Kidney (tissue), 13 donors: ENCODE measurements at regions not wholly inside any gene's neighbourhood (a gene's known extent, or its start where the extent isn't known, plus 50 kb on each side); places are given as distances from the start of the nearest gene placed in this dataset.

Experiments used
- DNase-seq, 5 donors: peaks; one replicate each; pipeline ENCODE4 v3.0.0-alpha.2; 2013 to 2020
- FAIRE-seq: peaks from 2 replicates; lab custom pipeline; 2012; peaks lifted over from hg19 to GRCh38; lab: Jason Lieb, UNC
- H3K27ac ChIP-seq, 2 donors: one replicate each; pipeline ENCODE4 v1.7.0; 2013; ENCODE audit warnings: low read depth in 2 of 2, low read length in 2 of 2, inconsistent platforms in 1 of 2
- H3K27me3 ChIP-seq: one replicate; pipeline ENCODE4 v1.7.1; 2013; ENCODE audit warnings: low read length, inconsistent platforms; ENCODE audit not compliant: control insufficient read depth, insufficient read depth
- H3K36me3 ChIP-seq, 3 donors: one replicate each; pipeline versions ENCODE4 v1.7.0 to v1.7.1; 2013; ENCODE audit warnings: low read length in 3 of 3, control low read depth in 1 of 3, inconsistent platforms in 1 of 3; ENCODE audit not compliant: insufficient read depth in 3 of 3, control insufficient read depth in 2 of 3
- H3K4me1 ChIP-seq, 3 donors: one replicate each; pipeline versions ENCODE4 v1.7.0 to v1.7.1; 2013; ENCODE audit warnings: low read length in 3 of 3, inconsistent platforms in 1 of 3, low read depth in 1 of 3; ENCODE audit not compliant: control insufficient read depth in 2 of 3, insufficient read depth in 2 of 3
- H3K4me3 ChIP-seq, 3 donors: one replicate each; pipeline versions ENCODE4 v1.7.0 to v1.8.1; 2013; ENCODE audit warnings: low read length in 3 of 3, control low read depth in 1 of 3, inconsistent platforms in 1 of 3
- H3K9ac ChIP-seq, 3 donors: one replicate each; pipeline versions ENCODE4 v1.7.0 to v1.7.1; 2013; ENCODE audit warnings: low read length in 3 of 3, control low read depth in 1 of 3, inconsistent platforms in 1 of 3
- H3K9me3 ChIP-seq, 3 donors: one replicate each; pipeline versions ENCODE4 v1.7.0 to v1.7.1; 2013; ENCODE audit warnings: low read length in 3 of 3, control low read depth in 1 of 3, inconsistent platforms in 1 of 3; ENCODE audit not compliant: control insufficient read depth in 2 of 3, insufficient read depth in 1 of 3
- intact Hi-C: fragments of 100-400 bp; cut with DNase I; formaldehyde crosslinking; loops from one replicate; pipeline ENCODE4 v1.11.1; 2022
- TF ChIP-seq, protein P1 (sequence below): IDR thresholded peaks from 3 replicates; pipeline ENCODE4 v1.5.1; 2012; ENCODE audit warnings: mild to moderate bottlenecking, moderate library complexity, borderline replicate concordance; ENCODE audit not compliant: insufficient read depth; ENCODE audit errors: extremely low read depth
- donor health status: control.
- donor health status: control.
- donor health status: control.
- donor health status: control.
- donor health status: control.
- donor health status: DM: yes; HTN: yes; CAD: no.
- donor health status: Normal renal cell carcinoma (clear cell type).

DNA sequence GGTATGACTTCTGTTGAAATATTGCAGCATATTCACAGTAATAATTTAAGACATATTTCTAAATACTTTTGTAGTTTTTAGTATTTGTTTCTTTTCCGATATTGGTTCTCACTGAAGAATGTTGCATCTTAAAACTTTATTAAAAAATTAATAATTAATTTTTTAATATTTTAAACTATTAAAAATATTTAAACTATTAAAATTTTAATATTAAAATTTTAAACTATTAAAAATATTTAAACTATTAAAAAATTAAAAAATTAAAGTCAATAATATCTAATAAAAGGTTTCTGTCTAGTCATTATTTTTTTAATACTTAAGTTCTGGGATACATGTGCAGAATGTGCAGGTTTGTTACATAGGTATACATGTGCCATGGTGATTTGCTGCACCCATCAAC is 149.3 kb upstream of the CCNH start:
- Histone ChIP-seq H3K36me3 (no peaks in the 10 kb centered on the region), H3K4me3 (no peak overlapping the region), H3K27me3 (no peaks in the 10 kb centered on the region), H3K4me1 (no peaks in the 10 kb centered on the region), H3K9me3 (peaks cover 0 to 3% (median 0%) of the 10 kb centered on the region in 3 donors), H3K9ac (no peak overlapping the region), H3K27ac (no peak overlapping the region)
- TF ChIP-seq, protein P1, sequence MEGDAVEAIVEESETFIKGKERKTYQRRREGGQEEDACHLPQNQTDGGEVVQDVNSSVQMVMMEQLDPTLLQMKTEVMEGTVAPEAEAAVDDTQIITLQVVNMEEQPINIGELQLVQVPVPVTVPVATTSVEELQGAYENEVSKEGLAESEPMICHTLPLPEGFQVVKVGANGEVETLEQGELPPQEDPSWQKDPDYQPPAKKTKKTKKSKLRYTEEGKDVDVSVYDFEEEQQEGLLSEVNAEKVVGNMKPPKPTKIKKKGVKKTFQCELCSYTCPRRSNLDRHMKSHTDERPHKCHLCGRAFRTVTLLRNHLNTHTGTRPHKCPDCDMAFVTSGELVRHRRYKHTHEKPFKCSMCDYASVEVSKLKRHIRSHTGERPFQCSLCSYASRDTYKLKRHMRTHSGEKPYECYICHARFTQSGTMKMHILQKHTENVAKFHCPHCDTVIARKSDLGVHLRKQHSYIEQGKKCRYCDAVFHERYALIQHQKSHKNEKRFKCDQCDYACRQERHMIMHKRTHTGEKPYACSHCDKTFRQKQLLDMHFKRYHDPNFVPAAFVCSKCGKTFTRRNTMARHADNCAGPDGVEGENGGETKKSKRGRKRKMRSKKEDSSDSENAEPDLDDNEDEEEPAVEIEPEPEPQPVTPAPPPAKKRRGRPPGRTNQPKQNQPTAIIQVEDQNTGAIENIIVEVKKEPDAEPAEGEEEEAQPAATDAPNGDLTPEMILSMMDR = no peak
- DNase-seq = no peak
- peak; percentile 65 for FAIRE-seq
- intact Hi-C loops = no loop called here

- Histone ChIP-seq H3K27me3 (no peaks in the 10 kb centered on the region), H3K9me3 (peaks cover 0 to 6% (median 0%) of the 10 kb centered on the region in 3 donors), H3K9ac (no peak overlapping the region), H3K4me1 (no peaks in the 10 kb centered on the region), H3K27ac (no peak overlapping the region), H3K36me3 (no peaks in the 10 kb centered on the region), H3K4me3 (no peak overlapping the region)
- intact Hi-C loops = no loop called here
- DNase-seq (no peak), FAIRE-seq (no peak)
- TF ChIP-seq, protein P1 = no peak
These were observed 147.8 kb upstream of the CCNH start for GRCh38 chr5:87560528-87560927.

DNA sequence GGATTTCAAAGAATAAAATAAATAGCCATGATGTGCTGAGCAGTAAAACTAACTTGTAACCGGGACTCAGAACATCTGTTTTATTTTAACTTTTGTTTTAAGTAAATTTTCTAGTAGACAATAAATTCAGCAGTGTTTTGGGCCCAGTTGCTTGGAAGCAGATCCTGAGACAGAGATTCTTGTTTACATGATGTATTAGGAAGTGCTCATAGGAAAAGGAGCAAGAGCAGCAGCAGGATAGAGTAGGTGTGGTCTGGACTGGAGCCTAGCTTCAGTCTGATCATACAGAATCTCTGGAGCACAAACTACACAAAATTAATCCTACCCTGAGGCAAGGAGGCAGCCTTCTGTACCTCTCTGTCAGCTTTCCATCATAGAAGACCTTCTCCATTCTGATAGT is 139.2 kb upstream of the CCNH start:
- Histone ChIP-seq H3K36me3 (no peaks in the 10 kb centered on the region), H3K27ac (no peak overlapping the region), H3K9me3 (peaks cover 0 to 3% (median 0%) of the 10 kb centered on the region in 3 donors), H3K27me3 (no peaks in the 10 kb centered on the region), H3K9ac (no peak overlapping the region), H3K4me3 (no peak overlapping the region), H3K4me1 (no peaks in the 10 kb centered on the region)
- intact Hi-C loops = no loop called here
- FAIRE-seq (no peak), DNase-seq (no peak)
- TF ChIP-seq, protein P1 = no peak

DNA sequence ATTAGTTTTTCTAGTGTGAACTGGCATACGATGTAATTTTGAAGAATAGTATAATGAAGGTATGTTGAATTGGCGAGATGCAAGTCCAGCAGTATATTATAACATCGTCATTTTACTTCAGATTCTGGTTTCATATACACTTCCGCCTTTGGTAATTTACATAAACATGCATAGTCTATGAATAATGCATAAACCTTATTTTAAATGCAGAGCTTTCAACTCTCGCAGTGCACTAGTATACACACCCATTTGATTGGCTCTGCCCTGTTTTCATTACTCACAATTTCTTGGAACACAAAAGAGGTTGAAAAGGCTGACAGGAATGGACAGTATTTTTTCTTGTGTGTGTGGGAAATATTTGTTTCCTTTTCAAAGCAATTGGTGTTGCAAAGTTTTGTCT is 128.9 kb upstream of the CCNH start:
- FAIRE-seq = no peak
- TF ChIP-seq, protein P1 = no peak
- no peaks in the 10 kb centered on the region for H3K27me3 ChIP-seq
- H3K9ac ChIP-seq = no peak overlapping the region
- H3K9me3 ChIP-seq = no peaks in the 10 kb centered on the region
- intact Hi-C loops = no loop called here
- no peak overlapping the region for H3K4me3 ChIP-seq
- no peaks in the 10 kb centered on the region for H3K4me1 ChIP-seq
- DNase-seq = no peak
- H3K36me3 ChIP-seq = no peaks in the 10 kb centered on the region
- H3K27ac ChIP-seq = no peak overlapping the region
